GM18517 (cell line): ENCODE measurements at regions not wholly inside any gene's neighbourhood (a gene's known extent, or its start where the extent isn't known, plus 50 kb on each side); places are given as distances from the start of the nearest gene placed in this dataset.
"Not testable (repeated sequence)": the region's sequence is repeated elsewhere in the genome, so short reads cannot be mapped to it uniquely, and the experiment has no call there.

ENCODE experiments used
- ATAC-seq: cut with Tn5 transposase; IDR thresholded peaks from one replicate; pipeline ENCODE4 v1.9.1; 2021; ENCODE audit warnings: mild to moderate bottlenecking, moderate library complexity; ENCODE audit not compliant: unreplicated experiment

GRCh38 chr4:135447598-135447997 is 1246.0 kb upstream of the PABPC4L start:
- not testable (repeated sequence) for ATAC-seq

GRCh38 chr4:135434936-135435335 is 1233.3 kb upstream of the PABPC4L start:
- ATAC-seq, result no peak

- ATAC-seq, result no peak
Observed at GRCh38 chr4:135429528-135429927, 1227.9 kb upstream of the PABPC4L start.

GRCh38 chr4:135418353-135418752 is 1216.8 kb upstream of the PABPC4L start:
- no peak for ATAC-seq

- ATAC-seq, result no peak
Observed at GRCh38 chr4:135412213-135412612, 1210.6 kb upstream of the PABPC4L start.

GRCh38 chr4:135411251-135411650 is 1209.7 kb upstream of the PABPC4L start:
- no peak for ATAC-seq

GRCh38 chr4:135409261-135409660 is 1207.7 kb upstream of the PABPC4L start:
- ATAC-seq, result not testable (repeated sequence)

- ATAC-seq, result no peak
Observed at GRCh38 chr4:135408109-135408508, 1206.5 kb upstream of the PABPC4L start.

- not testable (repeated sequence) for ATAC-seq
Observed at GRCh38 chr4:135406597-135406996, 1205.0 kb upstream of the PABPC4L start.

- no peak for ATAC-seq
Observed at GRCh38 chr4:135385830-135386581, 1184.4 kb upstream of the PABPC4L start.

GRCh38 chr4:135383356-135384288 is 1182.0 kb upstream of the PABPC4L start:
- ATAC-seq, result no peak

- ATAC-seq, result no peak
Observed at GRCh38 chr4:135382280-135382959, 1180.8 kb upstream of the PABPC4L start.

- no peak for ATAC-seq
Observed at GRCh38 chr4:135372131-135372530, 1170.5 kb upstream of the PABPC4L start.

GRCh38 chr4:135371137-135371536 is 1169.5 kb upstream of the PABPC4L start:
- no peak for ATAC-seq

- ATAC-seq, result no peak
Observed at GRCh38 chr4:135368831-135369230, 1167.2 kb upstream of the PABPC4L start.

- ATAC-seq, result no peak
Observed at GRCh38 chr4:135365065-135365464, 1163.5 kb upstream of the PABPC4L start.

- ATAC-seq, result no peak
Observed at GRCh38 chr4:135359128-135359527, 1157.5 kb upstream of the PABPC4L start.

- ATAC-seq, result no peak
Observed at GRCh38 chr4:135357091-135357490, 1155.5 kb upstream of the PABPC4L start.

- ATAC-seq, result no peak
Observed at GRCh38 chr4:135354876-135355275, 1153.3 kb upstream of the PABPC4L start.

GRCh38 chr4:135353008-135353407 is 1151.4 kb upstream of the PABPC4L start:
- no peak for ATAC-seq

GRCh38 chr4:135344492-135344891 is 1142.9 kb upstream of the PABPC4L start:
- ATAC-seq, result no peak
